Right lung (tissue), 2 donors: ENCODE measurements at regions not wholly inside any gene's neighbourhood (a gene's known extent, or its start where the extent isn't known, plus 50 kb on each side); places are given as distances from the start of the nearest gene placed in this dataset.
A peak's percentile ranks its signal among the peaks of the same experiment; 100 is the strongest.

Experiments
- DNase-seq, 2 donors: peaks; one replicate each; pipeline ENCODE4 v3.0.0-alpha.2; 2013

- peak; percentile 65 to 70 for DNase-seq
These were observed 57.8 kb upstream of the PLSCR4 start for GRCh38 chr3:146308682-146309081.

- no peak for DNase-seq
These were observed 57.3 kb upstream of the PLSCR4 start for GRCh38 chr3:146308222-146308621.

GRCh38 chr3:146307456-146307725, 56.5 kb upstream of the PLSCR4 start:
- peak; percentile 42 to 48 for DNase-seq

GRCh38 chr3:146306656-146307455, 56.0 kb upstream of the PLSCR4 start:
- DNase-seq: peak; percentile 52 to 69

GRCh38 chr3:146305808-146306423, 55.0 kb upstream of the PLSCR4 start:
- no peak for DNase-seq

GRCh38 chr3:146300768-146301167, 49.9 kb upstream of the PLSCR4 start:
- DNase-seq: no peak
